Endothelial cell (in vitro differentiated cells): ENCODE measurements at regions not wholly inside any gene's neighbourhood (a gene's known extent, or its start where the extent isn't known, plus 50 kb on each side); places are given as distances from the start of the nearest gene placed in this dataset.

Experiments
- DNase-seq: peaks from one replicate; pipeline ENCODE4 v3.0.0; 2021; ENCODE audit warnings: low spot score
- H3K27ac Mint-ChIP-seq: one replicate; pipeline ENCODE4 v1.8.0; 2021; ENCODE audit warnings: mixed read lengths, inconsistent platforms; ENCODE audit not compliant: unreplicated experiment
- H3K27me3 Mint-ChIP-seq: one replicate; pipeline ENCODE4 v1.8.0; 2021; ENCODE audit warnings: mild to moderate bottlenecking, moderate library complexity, mixed read lengths, inconsistent platforms; ENCODE audit not compliant: unreplicated experiment
- H3K36me3 Mint-ChIP-seq: one replicate; pipeline ENCODE4 v1.8.0; 2021; ENCODE audit warnings: mild to moderate bottlenecking, low read depth, mixed read lengths, inconsistent platforms; ENCODE audit not compliant: unreplicated experiment
- H3K4me1 Mint-ChIP-seq: one replicate; pipeline ENCODE4 v1.8.0; 2021; ENCODE audit warnings: mild to moderate bottlenecking, mixed read lengths, inconsistent platforms; ENCODE audit not compliant: unreplicated experiment
- H3K4me3 Mint-ChIP-seq: one replicate; pipeline ENCODE4 v1.8.0; 2021; ENCODE audit warnings: mild to moderate bottlenecking, mixed read lengths, inconsistent platforms; ENCODE audit not compliant: unreplicated experiment
- H3K9me3 Mint-ChIP-seq: one replicate; pipeline ENCODE4 v1.8.0; 2021; ENCODE audit warnings: mixed read lengths, inconsistent platforms; ENCODE audit not compliant: unreplicated experiment
- TF ChIP-seq, protein P1 (sequence below): fragments of 200-600 bp; sonication (generic); IDR thresholded peaks from one replicate; pipeline ENCODE4 v1.5.0; 2021; ENCODE audit warnings: antibody characterized with exemption; ENCODE audit not compliant: unreplicated experiment

DNA sequence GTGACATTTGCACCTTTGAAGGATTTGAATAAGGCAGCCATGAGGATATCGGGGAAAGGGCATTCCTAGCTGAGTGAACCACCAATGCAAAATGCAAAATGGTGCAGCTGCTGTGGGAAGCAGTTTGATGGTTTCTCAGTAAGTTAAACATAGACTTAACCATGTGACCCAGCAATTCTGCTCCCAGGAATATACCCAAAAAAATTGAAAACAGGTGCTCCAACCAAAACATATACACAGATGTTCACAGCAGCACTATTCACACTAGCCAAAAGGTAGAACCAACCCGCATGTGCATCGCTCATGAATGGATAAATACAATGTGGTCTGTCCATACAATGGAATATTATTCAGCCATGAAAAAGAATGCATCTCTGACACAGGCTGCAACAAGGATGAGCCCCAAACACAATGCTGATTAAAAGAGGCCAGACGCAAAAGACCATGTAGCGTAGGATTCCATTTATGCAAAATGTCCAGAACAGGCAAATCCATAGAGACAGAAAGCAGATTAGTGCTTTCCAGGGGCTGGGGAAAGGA lies 215.0 kb upstream of the MYL2 start:
- H3K9me3 Mint-ChIP-seq = peaks cover 15% of the 10 kb centered on the region
- peaks cover 18% of the 10 kb centered on the region for H3K36me3 Mint-ChIP-seq
- no peak for DNase-seq
- no peak overlapping the region for H3K4me3 Mint-ChIP-seq
- peaks cover 11% of the 10 kb centered on the region for H3K27me3 Mint-ChIP-seq
- H3K4me1 Mint-ChIP-seq = no peaks in the 10 kb centered on the region
- no peak overlapping the region for H3K27ac Mint-ChIP-seq
- TF ChIP-seq, protein P1, sequence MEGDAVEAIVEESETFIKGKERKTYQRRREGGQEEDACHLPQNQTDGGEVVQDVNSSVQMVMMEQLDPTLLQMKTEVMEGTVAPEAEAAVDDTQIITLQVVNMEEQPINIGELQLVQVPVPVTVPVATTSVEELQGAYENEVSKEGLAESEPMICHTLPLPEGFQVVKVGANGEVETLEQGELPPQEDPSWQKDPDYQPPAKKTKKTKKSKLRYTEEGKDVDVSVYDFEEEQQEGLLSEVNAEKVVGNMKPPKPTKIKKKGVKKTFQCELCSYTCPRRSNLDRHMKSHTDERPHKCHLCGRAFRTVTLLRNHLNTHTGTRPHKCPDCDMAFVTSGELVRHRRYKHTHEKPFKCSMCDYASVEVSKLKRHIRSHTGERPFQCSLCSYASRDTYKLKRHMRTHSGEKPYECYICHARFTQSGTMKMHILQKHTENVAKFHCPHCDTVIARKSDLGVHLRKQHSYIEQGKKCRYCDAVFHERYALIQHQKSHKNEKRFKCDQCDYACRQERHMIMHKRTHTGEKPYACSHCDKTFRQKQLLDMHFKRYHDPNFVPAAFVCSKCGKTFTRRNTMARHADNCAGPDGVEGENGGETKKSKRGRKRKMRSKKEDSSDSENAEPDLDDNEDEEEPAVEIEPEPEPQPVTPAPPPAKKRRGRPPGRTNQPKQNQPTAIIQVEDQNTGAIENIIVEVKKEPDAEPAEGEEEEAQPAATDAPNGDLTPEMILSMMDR = no peak

DNA sequence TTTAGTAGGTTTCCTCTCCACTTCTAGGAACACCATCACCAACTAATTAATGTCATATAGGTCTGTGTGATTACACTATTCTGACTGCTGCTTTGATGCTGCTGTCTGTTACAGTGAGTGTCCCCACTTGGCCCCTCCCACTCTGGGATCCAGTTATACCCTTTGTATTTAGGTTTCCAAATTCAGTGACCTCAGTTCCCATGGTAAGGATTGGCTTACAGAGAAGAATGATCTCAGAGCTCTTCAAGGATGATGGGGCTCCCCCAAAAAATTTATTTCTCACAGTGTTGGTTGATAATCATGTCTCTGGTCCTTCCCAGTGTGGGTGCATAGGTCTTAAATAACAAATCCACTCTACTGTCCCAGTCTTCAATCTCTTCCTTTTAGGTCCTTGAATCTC lies 210.0 kb upstream of the MYL2 start:
- Mint-ChIP-seq H3K9me3 (peaks cover 15% of the 10 kb centered on the region), H3K27ac (no peak overlapping the region), H3K4me3 (no peak overlapping the region), H3K4me1 (peaks cover 2% of the 10 kb centered on the region), H3K27me3 (peaks cover 4% of the 10 kb centered on the region), H3K36me3 (peaks cover 18% of the 10 kb centered on the region)
- TF ChIP-seq, protein P1 = no peak
- no peak for DNase-seq

DNA sequence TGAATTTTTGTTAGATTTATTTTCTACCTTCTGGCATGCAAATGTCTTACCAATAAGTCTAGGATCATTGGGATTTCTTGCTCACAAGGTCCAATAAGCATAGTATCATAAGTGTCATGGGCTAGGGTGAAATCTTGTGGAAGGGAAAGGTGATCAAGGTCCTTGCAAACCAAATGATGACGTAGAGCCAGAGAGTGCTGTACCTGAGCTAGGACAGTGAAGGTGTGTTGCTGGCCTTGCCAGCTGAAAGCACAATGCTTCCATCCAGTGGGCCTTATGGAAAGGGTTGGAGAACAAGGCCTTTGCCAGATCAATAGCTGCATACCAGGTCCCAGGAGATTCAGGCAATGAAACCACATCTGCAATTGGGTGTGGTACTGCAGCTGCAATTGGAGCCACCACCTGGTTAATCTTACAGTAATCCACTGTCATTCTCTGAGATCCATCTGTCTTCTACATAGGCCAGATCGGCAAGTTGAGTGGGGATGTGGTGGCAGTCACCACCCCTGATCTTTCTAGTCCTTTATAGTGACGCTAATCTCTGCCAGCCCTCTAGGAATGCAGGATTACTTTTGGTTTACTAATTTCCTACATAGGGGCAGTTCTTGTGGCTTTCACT lies 208.9 kb upstream of the MYL2 start:
- H3K4me3 Mint-ChIP-seq = no peak overlapping the region
- H3K4me1 Mint-ChIP-seq = peaks cover 2% of the 10 kb centered on the region
- no peak overlapping the region for H3K27ac Mint-ChIP-seq
- H3K36me3 Mint-ChIP-seq = peaks cover 9% of the 10 kb centered on the region
- TF ChIP-seq, protein P1 = no peak
- H3K27me3 Mint-ChIP-seq = peaks cover 2% of the 10 kb centered on the region
- H3K9me3 Mint-ChIP-seq = peaks cover 9% of the 10 kb centered on the region
- no peak for DNase-seq

DNA sequence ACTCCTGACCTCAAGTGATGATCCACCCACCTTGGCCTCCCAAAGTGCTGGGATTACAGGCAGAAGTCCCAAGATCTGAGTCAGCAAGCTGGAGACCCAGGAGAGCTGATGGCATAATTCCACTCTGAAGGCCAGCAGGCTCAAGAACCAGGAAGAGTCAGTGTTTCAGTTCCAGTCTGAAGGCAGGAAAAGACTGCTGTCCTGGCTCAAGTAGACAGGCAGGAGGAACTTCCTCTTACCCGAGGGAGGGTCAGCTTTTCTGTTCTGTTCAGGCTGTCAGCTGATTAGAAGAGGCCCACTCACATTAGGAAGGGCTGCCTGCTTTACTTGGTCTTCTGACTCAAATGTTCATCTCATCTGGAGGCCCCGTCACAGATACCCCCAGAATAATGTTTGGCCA lies 206.0 kb upstream of the MYL2 start:
- Mint-ChIP-seq H3K9me3 (no peaks in the 10 kb centered on the region), H3K27ac (no peak overlapping the region), H3K27me3 (peaks cover 2% of the 10 kb centered on the region), H3K36me3 (no peaks in the 10 kb centered on the region), H3K4me1 (peaks cover 2% of the 10 kb centered on the region), H3K4me3 (no peak overlapping the region)
- no peak for DNase-seq
- TF ChIP-seq, protein P1 = no peak

DNA sequence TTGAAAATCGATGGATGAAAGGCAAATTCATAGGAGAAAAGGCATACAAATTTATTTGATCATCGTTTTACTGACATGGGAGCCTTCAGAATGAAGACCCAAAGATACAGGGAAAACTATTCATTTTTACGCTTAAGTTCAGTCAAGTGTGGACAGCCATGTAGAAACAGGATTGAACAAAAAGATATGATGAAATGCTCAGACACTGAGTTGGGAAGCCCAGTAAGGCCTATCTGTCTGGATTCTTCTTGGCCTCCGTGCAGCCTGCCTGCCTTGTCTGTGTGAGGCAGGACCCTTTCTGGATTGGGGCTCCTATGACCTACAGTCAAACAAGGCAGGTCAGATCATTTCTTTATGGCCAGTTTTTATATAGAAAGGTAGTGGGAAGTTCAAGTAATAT lies 203.8 kb upstream of the MYL2 start:
- no peaks in the 10 kb centered on the region for H3K36me3 Mint-ChIP-seq
- TF ChIP-seq, protein P1 = no peak
- no peaks in the 10 kb centered on the region for H3K9me3 Mint-ChIP-seq
- no peak overlapping the region for H3K4me3 Mint-ChIP-seq
- H3K27ac Mint-ChIP-seq = no peak overlapping the region
- peaks cover 1% of the 10 kb centered on the region for H3K27me3 Mint-ChIP-seq
- H3K4me1 Mint-ChIP-seq = peaks cover 2% of the 10 kb centered on the region
- no peak for DNase-seq
